Esophagus (tissue), 2 donors: ENCODE measurements at regions not wholly inside any gene's neighbourhood (a gene's known extent, or its start where the extent isn't known, plus 50 kb on each side); places are given as distances from the start of the nearest gene placed in this dataset.

Experiments used
- H3K27ac ChIP-seq, 2 donors: one replicate each; pipeline ENCODE4 v1.5.1; 2013; ENCODE audit warnings: low read depth in 2 of 2, mild to moderate bottlenecking in 2 of 2, inconsistent platforms in 1 of 2, low read length in 1 of 2, moderate library complexity in 1 of 2
- H3K27me3 ChIP-seq, 2 donors: one replicate each; pipeline ENCODE4 v1.6.1; 2013; ENCODE audit warnings: low read length in 2 of 2, control low read depth in 1 of 2, mild to moderate bottlenecking in 1 of 2; ENCODE audit not compliant: insufficient read depth in 2 of 2, control insufficient read depth in 1 of 2
- H3K36me3 ChIP-seq, 2 donors: one replicate each; pipeline ENCODE4 v1.6.1; 2013; ENCODE audit warnings: low read length in 1 of 2; ENCODE audit not compliant: control insufficient read depth in 2 of 2, insufficient read depth in 2 of 2
- H3K4me1 ChIP-seq, 2 donors: one replicate each; pipeline ENCODE4 v1.6.1; 2013; ENCODE audit warnings: low read length in 1 of 2; ENCODE audit not compliant: control insufficient read depth in 2 of 2, insufficient read depth in 2 of 2
- H3K4me3 ChIP-seq, 2 donors: one replicate each; pipeline ENCODE4 v1.5.1; 2013; ENCODE audit warnings: low read length in 2 of 2, mild to moderate bottlenecking in 2 of 2, low read depth in 1 of 2, moderate library complexity in 1 of 2
- H3K9me3 ChIP-seq, 2 donors: one replicate each; pipeline ENCODE4 v1.6.1; 2013; ENCODE audit warnings: mild to moderate bottlenecking in 2 of 2, low read depth in 1 of 2, low read length in 1 of 2, moderate library complexity in 1 of 2; ENCODE audit not compliant: control insufficient read depth in 2 of 2, insufficient read depth in 1 of 2
- WGBS, 2 donors: extraction: QIAGEN DNeasy Blood & Tissue Kit; methylation state at CpG; one replicate each; pipeline ENCODE4 v1.1.7; 2013; 5-methylcytosine and 5-hydroxymethylcytosine counted together
- donor health status: healthy with polysubstance abuse.
- donor health status: Bipolar disorder and iron deficiency.

DNA sequence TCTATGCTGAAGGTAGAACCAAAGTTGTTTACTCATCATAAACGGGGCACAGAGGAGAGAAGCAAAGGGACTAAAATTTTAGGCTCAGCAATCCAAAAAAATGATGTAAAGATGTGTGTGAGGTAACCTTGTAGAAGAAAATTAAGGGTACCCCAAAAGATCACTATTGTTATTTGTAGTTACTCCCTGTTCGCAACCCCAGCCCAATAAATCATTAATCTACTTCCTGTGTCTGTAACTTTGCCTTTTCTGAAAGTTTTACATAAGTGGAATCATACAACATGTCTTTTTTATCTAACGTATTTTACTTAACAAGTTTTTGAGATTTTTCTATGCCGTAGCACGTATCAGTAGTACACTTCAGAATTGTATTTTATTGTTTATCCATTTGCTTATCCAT, 1114.8 kb upstream of the GJE1 start:
- Histone ChIP-seq H3K4me1 (no peaks in the 10 kb centered on the region), H3K9me3 (no peaks in the 10 kb centered on the region), H3K27me3 (no peaks in the 10 kb centered on the region), H3K36me3 (no peaks in the 10 kb centered on the region), H3K4me3 (no peak overlapping the region), H3K27ac (no peak overlapping the region)
- WGBS, 2 donors = 83 to 89% methylated on average over 5 of the region's 5 CpGs

DNA sequence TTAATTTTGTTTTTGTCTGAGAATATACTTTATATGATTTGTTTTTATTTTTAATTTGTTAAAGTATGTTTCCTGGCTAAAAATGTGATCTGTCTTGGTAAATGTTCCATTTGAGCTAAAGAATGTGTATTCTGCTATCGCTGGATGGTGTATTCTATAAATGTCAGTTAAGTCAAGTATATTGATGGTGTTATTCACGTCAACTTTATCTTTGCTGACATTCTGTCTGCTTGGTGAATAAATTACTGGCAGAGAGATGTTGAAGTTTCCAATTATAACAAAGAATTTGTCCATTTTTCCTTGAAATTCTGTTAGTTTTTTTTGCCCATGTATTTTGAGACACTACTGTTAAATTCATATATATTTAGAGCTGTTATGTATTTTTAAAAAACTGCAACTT, 1131.8 kb upstream of the GJE1 start:
- Histone ChIP-seq H3K27ac (no peak overlapping the region), H3K4me3 (no peak overlapping the region), H3K27me3 (no peaks in the 10 kb centered on the region), H3K4me1 (no peaks in the 10 kb centered on the region), H3K9me3 (no peaks in the 10 kb centered on the region), H3K36me3 (no peaks in the 10 kb centered on the region)
- WGBS, 2 donors = 87 to 91% methylated on average over 2 of the region's 2 CpGs

DNA sequence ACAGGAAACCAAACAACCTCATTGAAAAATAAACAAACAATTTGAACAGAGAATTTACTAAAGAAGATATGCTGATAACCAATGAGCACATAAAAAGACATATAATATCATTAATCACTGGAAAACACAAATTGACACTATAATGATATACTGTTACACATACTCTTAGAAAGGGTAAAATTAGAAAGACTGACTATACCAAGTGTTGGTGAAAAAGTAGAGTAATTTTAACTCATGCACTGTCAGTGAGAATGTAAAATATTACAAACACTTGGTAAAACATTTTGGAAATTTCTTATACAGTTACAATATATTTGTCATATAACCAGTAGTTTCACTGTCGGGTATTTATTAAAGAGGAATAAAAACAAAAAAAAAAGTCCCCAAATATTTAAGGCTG, 1139.2 kb upstream of the GJE1 start:
- no peak overlapping the region for H3K27ac ChIP-seq
- H3K4me1 ChIP-seq = no peaks in the 10 kb centered on the region
- H3K9me3 ChIP-seq = no peaks in the 10 kb centered on the region
- H3K4me3 ChIP-seq = no peak overlapping the region
- no peaks in the 10 kb centered on the region for H3K27me3 ChIP-seq
- no peaks in the 10 kb centered on the region for H3K36me3 ChIP-seq
- WGBS, 2 donors = 97 to 98% methylated on average over 1 of the region's 1 CpG

DNA sequence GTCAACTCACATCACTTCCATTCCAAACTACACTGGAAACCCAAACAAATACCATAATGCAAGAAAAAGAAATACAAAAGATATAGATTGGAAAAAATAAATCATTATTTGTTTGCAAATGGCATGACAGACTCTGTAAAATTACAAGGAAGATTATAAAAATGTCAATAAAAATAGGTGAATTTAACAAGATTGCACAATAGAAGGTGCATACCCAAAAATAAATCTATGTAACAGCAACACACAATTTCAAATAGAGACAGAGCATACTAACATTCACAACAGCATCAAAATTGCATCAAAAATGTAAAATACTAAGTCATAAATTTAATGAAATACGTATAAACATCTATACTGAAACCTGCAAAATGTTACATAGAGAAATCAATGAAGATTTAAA, 1140.0 kb upstream of the GJE1 start:
- Histone ChIP-seq H3K4me1 (no peaks in the 10 kb centered on the region), H3K36me3 (no peaks in the 10 kb centered on the region), H3K27me3 (no peaks in the 10 kb centered on the region), H3K9me3 (no peaks in the 10 kb centered on the region), H3K27ac (no peak overlapping the region), H3K4me3 (no peak overlapping the region)
- WGBS, 2 donors = 89 to 92% methylated on average over 1 of the region's 1 CpG

DNA sequence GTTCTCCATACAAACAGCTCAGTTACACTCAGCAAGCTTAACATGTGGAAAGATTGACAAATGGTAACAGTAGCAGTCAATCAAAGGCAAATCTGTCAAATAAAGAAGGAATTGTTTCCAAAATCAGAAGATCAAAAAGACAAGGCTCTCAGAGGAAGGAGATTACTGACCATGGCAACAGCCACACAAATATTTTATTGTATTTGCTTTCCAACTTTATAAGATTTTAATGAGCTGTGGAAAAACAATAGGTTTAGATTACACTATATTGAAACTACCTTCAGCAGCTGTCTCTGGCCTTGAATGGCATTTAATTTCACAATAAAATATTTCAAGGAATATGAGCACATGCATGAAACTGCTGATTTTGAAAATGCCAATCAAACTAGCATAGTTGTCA, 1143.9 kb upstream of the GJE1 start:
- Histone ChIP-seq H3K4me3 (no peak overlapping the region), H3K4me1 (no peaks in the 10 kb centered on the region), H3K27me3 (no peaks in the 10 kb centered on the region), H3K36me3 (no peaks in the 10 kb centered on the region), H3K9me3 (no peaks in the 10 kb centered on the region), H3K27ac (no peak overlapping the region)

DNA sequence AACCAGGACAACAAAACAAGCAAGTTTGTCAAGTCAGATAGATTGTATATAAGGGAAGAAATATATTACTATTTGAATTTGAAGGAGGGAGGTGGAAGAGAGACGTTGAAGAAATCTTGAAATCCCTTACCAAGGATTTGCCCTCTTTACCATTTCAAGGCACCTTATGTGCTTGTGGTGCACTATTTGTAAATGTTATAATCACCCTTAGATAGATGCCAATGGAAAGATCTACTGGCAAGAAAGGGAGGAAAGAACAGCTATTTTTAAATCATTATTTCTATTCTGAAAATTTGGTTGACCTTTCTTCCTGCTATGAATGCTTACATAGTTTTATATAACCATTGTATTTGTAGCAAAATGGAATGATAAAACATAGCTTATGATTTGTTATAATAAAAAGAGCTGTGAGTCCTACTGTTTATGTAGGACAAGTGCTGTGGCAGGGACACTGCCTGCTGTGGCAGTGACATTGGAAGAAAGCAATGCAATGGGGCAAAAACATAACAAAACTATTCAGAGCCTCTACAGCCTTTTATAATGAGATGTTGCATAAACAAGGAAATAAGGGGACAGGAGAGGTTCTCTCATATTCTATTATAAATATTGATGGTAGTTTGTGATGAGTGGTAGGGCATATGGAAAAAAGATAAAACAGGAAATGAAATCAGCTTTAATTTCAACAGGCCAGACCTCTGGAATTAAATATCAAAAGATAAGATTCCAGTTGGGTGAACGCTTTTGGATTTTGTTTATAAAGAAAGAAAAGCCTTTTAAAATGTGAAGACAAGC, 1145.2 kb upstream of the GJE1 start:
- Histone ChIP-seq H3K4me1 (no peaks in the 10 kb centered on the region), H3K9me3 (no peaks in the 10 kb centered on the region), H3K36me3 (no peaks in the 10 kb centered on the region), H3K27ac (no peak overlapping the region), H3K27me3 (no peaks in the 10 kb centered on the region), H3K4me3 (no peak overlapping the region)
- WGBS, 2 donors = 74 to 76% methylated on average over 2 of the region's 2 CpGs

DNA sequence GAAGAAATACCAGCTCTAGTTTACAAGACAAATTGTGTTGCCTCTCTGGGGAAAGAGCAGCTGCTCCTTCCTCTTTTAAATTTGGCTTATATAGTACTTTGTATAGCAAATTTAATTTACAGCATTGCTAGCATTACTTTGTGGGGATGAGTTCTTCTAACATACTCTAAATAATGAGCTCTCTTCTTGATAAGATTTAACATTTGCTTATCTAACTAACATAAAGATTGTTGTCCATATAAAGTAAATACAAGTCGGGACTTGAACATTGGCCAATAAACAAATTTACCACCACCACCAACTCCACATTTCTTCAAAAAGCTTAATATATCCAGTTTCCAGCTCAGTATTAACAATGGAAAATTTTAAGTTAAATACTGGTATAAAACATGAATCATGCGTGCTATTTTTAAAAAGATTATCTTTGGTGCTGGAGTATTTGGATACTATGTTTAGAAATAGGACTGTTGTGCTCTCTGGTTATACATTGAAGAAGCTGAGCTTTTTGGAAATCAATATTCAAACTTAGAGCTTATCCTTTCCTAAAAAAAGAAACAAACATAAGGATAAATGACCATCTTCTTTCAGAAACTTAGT, 1146.9 kb upstream of the GJE1 start:
- Histone ChIP-seq H3K4me1 (no peaks in the 10 kb centered on the region), H3K27me3 (no peaks in the 10 kb centered on the region), H3K4me3 (no peak overlapping the region), H3K9me3 (no peaks in the 10 kb centered on the region), H3K36me3 (no peaks in the 10 kb centered on the region), H3K27ac (no peak overlapping the region)
- 55 to 67% methylated on average over 2 of the region's 2 CpGs for WGBS, 2 donors

DNA sequence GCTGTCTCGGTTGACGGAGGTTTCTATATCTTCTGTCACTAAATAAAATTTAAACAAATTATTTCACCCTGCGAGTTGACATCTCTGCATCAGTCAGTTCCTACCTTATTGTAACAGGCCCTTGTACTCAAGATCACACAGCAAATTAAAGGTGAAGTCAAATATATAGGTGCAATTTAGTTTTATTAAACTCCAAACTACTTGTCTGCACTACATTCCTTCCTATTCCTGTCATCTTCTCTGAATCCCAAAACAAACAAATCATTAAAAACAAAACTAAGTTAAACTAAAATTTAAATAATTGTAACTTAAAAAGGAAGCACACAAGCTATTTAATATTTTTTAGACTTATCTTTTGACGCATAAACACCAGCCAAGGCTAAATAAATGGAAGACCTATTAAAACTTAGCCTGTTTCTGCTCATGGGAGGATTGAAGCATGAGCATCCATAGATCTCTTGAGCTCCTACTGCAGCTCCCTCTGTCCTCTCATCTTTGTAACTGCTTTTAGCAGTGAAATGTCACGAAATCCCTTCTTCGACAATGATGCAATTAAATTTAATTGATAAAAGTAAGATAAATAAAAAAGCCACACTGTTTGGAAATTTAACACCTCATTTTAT, 1152.3 kb upstream of the GJE1 start:
- H3K9me3 ChIP-seq = no peaks in the 10 kb centered on the region
- no peaks in the 10 kb centered on the region for H3K36me3 ChIP-seq
- no peak overlapping the region for H3K4me3 ChIP-seq
- no peaks in the 10 kb centered on the region for H3K27me3 ChIP-seq
- H3K27ac ChIP-seq = no peak overlapping the region
- H3K4me1 ChIP-seq = no peaks in the 10 kb centered on the region
- WGBS, 2 donors = 58 to 61% methylated on average over 6 of the region's 6 CpGs

DNA sequence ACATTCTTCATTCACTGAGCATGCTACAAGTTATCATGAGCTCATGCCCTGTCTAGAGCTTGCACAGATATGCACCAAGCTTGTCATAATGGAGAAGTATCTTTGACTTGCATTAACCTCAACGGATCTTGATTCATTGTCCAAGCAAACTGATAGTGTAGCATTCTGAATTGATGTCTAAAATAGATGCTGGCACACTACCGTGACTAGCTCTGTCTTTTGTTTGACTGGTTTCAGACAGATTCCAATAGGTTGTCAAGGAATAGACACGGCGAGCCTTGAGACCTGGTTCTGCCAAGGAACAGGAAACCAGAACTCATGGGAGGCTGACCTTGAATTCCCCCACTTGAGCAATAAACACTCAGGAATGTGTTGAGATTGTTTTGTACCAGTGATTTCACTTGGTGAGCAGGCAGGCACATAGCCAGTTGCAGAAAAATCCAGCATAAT, 1153.1 kb upstream of the GJE1 start:
- Histone ChIP-seq H3K4me1 (no peaks in the 10 kb centered on the region), H3K27ac (no peak overlapping the region), H3K9me3 (no peaks in the 10 kb centered on the region), H3K27me3 (no peaks in the 10 kb centered on the region), H3K4me3 (no peak overlapping the region), H3K36me3 (no peaks in the 10 kb centered on the region)
- WGBS, 2 donors = 35 to 48% methylated on average over 4 of the region's 4 CpGs

DNA sequence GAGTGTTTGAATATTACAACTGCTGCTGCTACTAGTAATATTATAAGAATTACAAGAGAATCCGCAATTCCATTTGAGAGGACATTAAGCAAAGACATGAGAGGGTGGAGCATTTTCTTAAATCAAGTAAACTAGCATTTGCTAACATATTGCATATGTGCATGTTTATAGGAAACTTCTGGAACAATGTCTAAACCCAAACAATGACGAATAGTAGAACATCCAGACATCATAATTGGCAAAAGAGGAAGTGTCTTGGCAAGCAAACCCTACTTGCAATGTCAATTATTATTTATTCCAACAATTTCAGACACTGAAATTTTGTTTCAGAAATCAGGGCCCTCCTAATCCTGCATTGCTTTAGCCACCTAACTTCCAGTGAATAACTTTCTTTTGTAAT, 1155.3 kb upstream of the GJE1 start:
- Histone ChIP-seq H3K4me3 (no peak overlapping the region), H3K9me3 (no peaks in the 10 kb centered on the region), H3K27ac (no peak overlapping the region), H3K36me3 (no peaks in the 10 kb centered on the region), H3K27me3 (no peaks in the 10 kb centered on the region), H3K4me1 (no peaks in the 10 kb centered on the region)
- 51 to 52% methylated on average over 2 of the region's 2 CpGs for WGBS, 2 donors
